ENCODE measurements at regions not wholly inside any gene's neighbourhood (a gene's known extent, or its start where the extent isn't known, plus 50 kb on each side); places are given as distances from the start of the nearest gene placed in this dataset.

DNA sequence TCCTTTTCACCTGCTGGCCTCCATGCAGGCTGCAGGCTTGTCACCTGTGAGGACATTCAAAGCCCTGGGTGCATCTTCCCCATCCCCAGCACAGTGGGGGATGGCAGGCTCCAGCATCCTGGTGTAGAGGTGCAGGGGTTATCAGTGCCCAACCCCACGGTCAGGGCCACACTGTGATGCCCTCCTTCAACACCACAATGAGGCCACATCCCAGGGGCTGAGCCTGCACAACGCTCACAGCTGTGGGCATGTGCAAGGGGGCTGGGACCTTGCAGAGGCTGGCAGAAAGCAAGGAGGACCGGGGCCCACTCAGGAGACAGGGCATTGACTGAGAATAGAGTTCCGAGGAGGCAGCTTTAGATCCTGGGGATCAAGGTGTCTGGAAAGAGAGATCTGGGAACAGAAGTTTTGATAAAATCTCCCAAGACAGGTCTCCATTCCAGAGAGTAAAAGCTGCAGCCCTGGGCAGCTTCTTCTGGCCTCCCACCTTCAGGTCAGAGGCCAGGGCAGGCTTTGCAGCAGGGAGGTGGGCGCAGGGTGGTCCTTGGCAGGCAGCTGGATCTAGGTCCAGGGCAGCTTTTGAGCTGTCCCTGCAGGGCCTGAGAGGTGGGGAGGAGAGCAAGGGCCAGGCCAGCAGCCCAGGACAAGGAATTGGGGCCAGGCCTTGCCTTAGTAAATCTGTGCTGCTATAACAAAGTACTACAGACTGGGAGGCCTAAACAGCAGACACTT lies 250.8 kb upstream of the B3GAT1 start:
- Histone ChIP-seq H3K4me1 (ENCODE audit: control insufficient read depth, insufficient read depth, low read length) (no peaks in the 10 kb centered on the region), H3K36me3 (ENCODE audit: control insufficient read depth, insufficient read depth, low read length) (no peaks in the 10 kb centered on the region), H3K27me3 (ENCODE audit: control insufficient read depth, insufficient read depth, low read length) (0 out of 2 replicates have a peak, but pooled peaks cover 2% of the 10 kb centered on the region), H3K9me3 (ENCODE audit: control insufficient read depth, insufficient read depth, low read depth, low read length) (no peaks in the 10 kb centered on the region), H3K4me3 (ENCODE audit: low read depth in 2 of 2, low read length in 2 of 2) (no peak overlapping the region), H3K27ac (ENCODE audit: low read length) (no peak overlapping the region)
- in situ Hi-C loops (cut with HindIII; ENCODE audit: low pct_unique_long_range_greater_than_20kb, low sequenced_read_pairs) (no loop called here), intact Hi-C loops (cut with micrococcal nuclease; ENCODE audit: unreplicated experiment) (no loop called here)
- POLR2A ChIA-PET, result no interaction called here
- TF ChIP-seq POLR2AphosphoS5 (IDR thresholded peaks at IDR 0.05; ENCODE audit: low read depth, low read length) (no peak), SIN3A (IDR thresholded peaks at IDR 0.05; ENCODE audit: borderline replicate concordance, insufficient read depth, low read depth, low read length) (no peak), TCF7L2 (IDR thresholded peaks at IDR 0.05; ENCODE audit: low read depth, low read length) (no peak)
- TF ChIP-seq, protein P1, sequence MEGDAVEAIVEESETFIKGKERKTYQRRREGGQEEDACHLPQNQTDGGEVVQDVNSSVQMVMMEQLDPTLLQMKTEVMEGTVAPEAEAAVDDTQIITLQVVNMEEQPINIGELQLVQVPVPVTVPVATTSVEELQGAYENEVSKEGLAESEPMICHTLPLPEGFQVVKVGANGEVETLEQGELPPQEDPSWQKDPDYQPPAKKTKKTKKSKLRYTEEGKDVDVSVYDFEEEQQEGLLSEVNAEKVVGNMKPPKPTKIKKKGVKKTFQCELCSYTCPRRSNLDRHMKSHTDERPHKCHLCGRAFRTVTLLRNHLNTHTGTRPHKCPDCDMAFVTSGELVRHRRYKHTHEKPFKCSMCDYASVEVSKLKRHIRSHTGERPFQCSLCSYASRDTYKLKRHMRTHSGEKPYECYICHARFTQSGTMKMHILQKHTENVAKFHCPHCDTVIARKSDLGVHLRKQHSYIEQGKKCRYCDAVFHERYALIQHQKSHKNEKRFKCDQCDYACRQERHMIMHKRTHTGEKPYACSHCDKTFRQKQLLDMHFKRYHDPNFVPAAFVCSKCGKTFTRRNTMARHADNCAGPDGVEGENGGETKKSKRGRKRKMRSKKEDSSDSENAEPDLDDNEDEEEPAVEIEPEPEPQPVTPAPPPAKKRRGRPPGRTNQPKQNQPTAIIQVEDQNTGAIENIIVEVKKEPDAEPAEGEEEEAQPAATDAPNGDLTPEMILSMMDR (IDR thresholded peaks at IDR 0.05), result no peak
- TF ChIP-seq, protein P2, sequence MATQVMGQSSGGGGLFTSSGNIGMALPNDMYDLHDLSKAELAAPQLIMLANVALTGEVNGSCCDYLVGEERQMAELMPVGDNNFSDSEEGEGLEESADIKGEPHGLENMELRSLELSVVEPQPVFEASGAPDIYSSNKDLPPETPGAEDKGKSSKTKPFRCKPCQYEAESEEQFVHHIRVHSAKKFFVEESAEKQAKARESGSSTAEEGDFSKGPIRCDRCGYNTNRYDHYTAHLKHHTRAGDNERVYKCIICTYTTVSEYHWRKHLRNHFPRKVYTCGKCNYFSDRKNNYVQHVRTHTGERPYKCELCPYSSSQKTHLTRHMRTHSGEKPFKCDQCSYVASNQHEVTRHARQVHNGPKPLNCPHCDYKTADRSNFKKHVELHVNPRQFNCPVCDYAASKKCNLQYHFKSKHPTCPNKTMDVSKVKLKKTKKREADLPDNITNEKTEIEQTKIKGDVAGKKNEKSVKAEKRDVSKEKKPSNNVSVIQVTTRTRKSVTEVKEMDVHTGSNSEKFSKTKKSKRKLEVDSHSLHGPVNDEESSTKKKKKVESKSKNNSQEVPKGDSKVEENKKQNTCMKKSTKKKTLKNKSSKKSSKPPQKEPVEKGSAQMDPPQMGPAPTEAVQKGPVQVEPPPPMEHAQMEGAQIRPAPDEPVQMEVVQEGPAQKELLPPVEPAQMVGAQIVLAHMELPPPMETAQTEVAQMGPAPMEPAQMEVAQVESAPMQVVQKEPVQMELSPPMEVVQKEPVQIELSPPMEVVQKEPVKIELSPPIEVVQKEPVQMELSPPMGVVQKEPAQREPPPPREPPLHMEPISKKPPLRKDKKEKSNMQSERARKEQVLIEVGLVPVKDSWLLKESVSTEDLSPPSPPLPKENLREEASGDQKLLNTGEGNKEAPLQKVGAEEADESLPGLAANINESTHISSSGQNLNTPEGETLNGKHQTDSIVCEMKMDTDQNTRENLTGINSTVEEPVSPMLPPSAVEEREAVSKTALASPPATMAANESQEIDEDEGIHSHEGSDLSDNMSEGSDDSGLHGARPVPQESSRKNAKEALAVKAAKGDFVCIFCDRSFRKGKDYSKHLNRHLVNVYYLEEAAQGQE (IDR thresholded peaks at IDR 0.05; ENCODE audit: insufficient read depth in 1 of 2, low read depth in 2 of 2, low read length in 1 of 2), result no peak
- ATAC-seq (no peak), DNase-seq (ENCODE audit: low read depth, low spot score) (no peak)
- CTCF ChIA-PET, result no interaction called here
- no TSS peak for BruUV-seq (replicated peaks)

DNA sequence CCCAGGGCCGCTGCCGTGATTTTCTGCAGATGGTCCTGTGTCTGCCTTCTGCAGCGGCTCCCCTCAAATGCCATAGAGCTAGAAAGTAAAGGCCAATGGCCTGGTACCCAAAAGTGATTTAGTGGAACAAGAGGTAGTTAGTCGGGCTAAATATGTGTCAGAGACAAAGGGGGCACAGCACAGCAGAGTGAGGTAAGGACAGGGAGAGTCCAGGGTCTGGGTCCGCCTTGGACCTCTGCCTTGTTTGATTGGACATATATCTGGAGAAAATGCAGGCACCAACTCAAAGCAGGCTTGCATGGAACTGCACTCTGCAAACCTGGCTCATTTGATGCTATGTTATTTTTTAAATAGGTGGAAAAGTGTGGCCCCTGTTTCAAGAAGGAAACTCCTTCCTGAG lies 249.6 kb upstream of the B3GAT1 start:
- Histone ChIP-seq H3K36me3 (ENCODE audit: control insufficient read depth, insufficient read depth, low read length) (no peaks in the 10 kb centered on the region), H3K4me3 (ENCODE audit: low read depth in 2 of 2, low read length in 2 of 2) (no peak overlapping the region), H3K27ac (ENCODE audit: low read length) (no peak overlapping the region), H3K9me3 (ENCODE audit: control insufficient read depth, insufficient read depth, low read depth, low read length) (no peaks in the 10 kb centered on the region), H3K4me1 (ENCODE audit: control insufficient read depth, insufficient read depth, low read length) (no peaks in the 10 kb centered on the region), H3K27me3 (ENCODE audit: control insufficient read depth, insufficient read depth, low read length) (0 out of 2 replicates have a peak, but pooled peaks cover 2% of the 10 kb centered on the region)
- in situ Hi-C loops (cut with HindIII; ENCODE audit: low pct_unique_long_range_greater_than_20kb, low sequenced_read_pairs) (no loop called here), intact Hi-C loops (cut with micrococcal nuclease; ENCODE audit: unreplicated experiment) (no loop called here)
- TF ChIP-seq, protein P2 (IDR thresholded peaks at IDR 0.05; ENCODE audit: insufficient read depth in 1 of 2, low read depth in 2 of 2, low read length in 1 of 2), result no peak
- TF ChIP-seq POLR2AphosphoS5 (IDR thresholded peaks at IDR 0.05; ENCODE audit: low read depth, low read length) (no peak), SIN3A (IDR thresholded peaks at IDR 0.05; ENCODE audit: borderline replicate concordance, insufficient read depth, low read depth, low read length) (no peak), TCF7L2 (IDR thresholded peaks at IDR 0.05; ENCODE audit: low read depth, low read length) (no peak)
- ATAC-seq (no peak), DNase-seq (ENCODE audit: low read depth, low spot score) (no peak)
- CTCF ChIA-PET, result no interaction called here
- POLR2A ChIA-PET, result no interaction called here
- no TSS peak for BruUV-seq (replicated peaks)

All from Panc1 (cell line).